ENCODE measurements at regions not wholly inside any gene's neighbourhood (a gene's known extent, or its start where the extent isn't known, plus 50 kb on each side); places are given as distances from the start of the nearest gene placed in this dataset.
"Not testable (repeated sequence)": the region's sequence is repeated elsewhere in the genome, so short reads cannot be mapped to it uniquely, and the experiment has no call there.

GRCh38 chrX:55813150-55813549 lies 95.6 kb downstream of the RRAGB start:
- DNase-seq (ENCODE audit: low spot score): no peak

- DNase-seq (ENCODE audit: low spot score): no peak
These were observed 98.0 kb downstream of the RRAGB start for GRCh38 chrX:55815546-55815945.

- DNase-seq (ENCODE audit: low spot score): no peak
These were observed 98.5 kb downstream of the RRAGB start for GRCh38 chrX:55816023-55816422.

- DNase-seq (ENCODE audit: low spot score): no peak
These were observed 101.3 kb downstream of the RRAGB start for GRCh38 chrX:55818673-55819375.

GRCh38 chrX:55839485-55839884 lies 121.9 kb downstream of the RRAGB start:
- DNase-seq (ENCODE audit: low spot score): no peak

- DNase-seq (ENCODE audit: low spot score): no peak
These were observed 124.6 kb downstream of the RRAGB start for GRCh38 chrX:55841962-55842752.

- DNase-seq (ENCODE audit: low spot score): not testable (repeated sequence)
These were observed 149.2 kb downstream of the RRAGB start for GRCh38 chrX:55866779-55867178.

GRCh38 chrX:55867181-55867651 lies 149.7 kb downstream of the RRAGB start:
- no peak for DNase-seq (ENCODE audit: low spot score)

GRCh38 chrX:55867708-55868107 lies 150.2 kb downstream of the RRAGB start:
- DNase-seq (ENCODE audit: low spot score): no peak

GRCh38 chrX:55874807-55875206 lies 157.3 kb downstream of the RRAGB start:
- DNase-seq (ENCODE audit: low spot score): no peak

GRCh38 chrX:55883541-55883940 lies 166.0 kb downstream of the RRAGB start:
- DNase-seq (ENCODE audit: low spot score): not testable (repeated sequence)

- peak; percentile 50 for DNase-seq (ENCODE audit: low spot score)
These were observed 190.5 kb downstream of the RRAGB start for GRCh38 chrX:55907968-55908607.

GRCh38 chrX:55908661-55909212 lies 191.2 kb downstream of the RRAGB start:
- DNase-seq (ENCODE audit: low spot score): peak; percentile 28

GRCh38 chrX:55919367-55920221 lies 202.0 kb downstream of the RRAGB start:
- no peak for DNase-seq (ENCODE audit: low spot score)

- DNase-seq (ENCODE audit: low spot score): no peak
These were observed 207.0 kb downstream of the RRAGB start for GRCh38 chrX:55924574-55924973.

- DNase-seq (ENCODE audit: low spot score): not testable (repeated sequence)
These were observed 211.0 kb downstream of the RRAGB start for GRCh38 chrX:55928529-55928928.

Data from hematopoietic multipotent progenitor cell treated with erythropoietin and hydrocortisone succinate and interleukin-3 and kit ligand, for 15 days (in vitro differentiated cells).